ENCODE measurements at regions not wholly inside any gene's neighbourhood (a gene's known extent, or its start where the extent isn't known, plus 50 kb on each side); places are given as distances from the start of the nearest gene placed in this dataset.

DNA sequence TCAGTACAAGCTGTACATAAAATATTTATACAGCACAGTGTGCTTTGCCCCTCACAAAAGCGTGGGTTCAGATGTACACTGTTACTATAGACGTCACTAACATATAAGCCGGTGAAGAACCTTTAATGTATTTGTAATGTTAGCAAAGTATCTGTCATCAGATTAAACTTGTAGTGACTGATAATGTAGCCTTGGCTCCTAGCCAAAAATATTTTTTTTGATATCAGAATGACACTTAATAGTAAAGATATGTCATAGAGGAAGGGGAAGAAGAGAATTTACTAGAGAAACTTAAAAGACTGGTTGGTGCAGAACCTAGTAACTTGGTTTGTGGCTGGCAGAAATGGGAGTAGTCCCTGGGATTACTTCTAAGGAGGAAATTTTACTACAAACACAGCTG is 258.7 kb upstream of the DMRT1 start:
- TF ChIP-seq POLR2A (IDR thresholded peaks at IDR 0.05): no peak
- TF ChIP-seq, protein P1, sequence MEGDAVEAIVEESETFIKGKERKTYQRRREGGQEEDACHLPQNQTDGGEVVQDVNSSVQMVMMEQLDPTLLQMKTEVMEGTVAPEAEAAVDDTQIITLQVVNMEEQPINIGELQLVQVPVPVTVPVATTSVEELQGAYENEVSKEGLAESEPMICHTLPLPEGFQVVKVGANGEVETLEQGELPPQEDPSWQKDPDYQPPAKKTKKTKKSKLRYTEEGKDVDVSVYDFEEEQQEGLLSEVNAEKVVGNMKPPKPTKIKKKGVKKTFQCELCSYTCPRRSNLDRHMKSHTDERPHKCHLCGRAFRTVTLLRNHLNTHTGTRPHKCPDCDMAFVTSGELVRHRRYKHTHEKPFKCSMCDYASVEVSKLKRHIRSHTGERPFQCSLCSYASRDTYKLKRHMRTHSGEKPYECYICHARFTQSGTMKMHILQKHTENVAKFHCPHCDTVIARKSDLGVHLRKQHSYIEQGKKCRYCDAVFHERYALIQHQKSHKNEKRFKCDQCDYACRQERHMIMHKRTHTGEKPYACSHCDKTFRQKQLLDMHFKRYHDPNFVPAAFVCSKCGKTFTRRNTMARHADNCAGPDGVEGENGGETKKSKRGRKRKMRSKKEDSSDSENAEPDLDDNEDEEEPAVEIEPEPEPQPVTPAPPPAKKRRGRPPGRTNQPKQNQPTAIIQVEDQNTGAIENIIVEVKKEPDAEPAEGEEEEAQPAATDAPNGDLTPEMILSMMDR (IDR thresholded peaks at IDR 0.05 in 4 of 5, conservative IDR thresholded peaks at IDR 0.05 in 1 of 5): no peak
